Keratinocyte (primary cell): ENCODE measurements at regions not wholly inside any gene's neighbourhood (a gene's known extent, or its start where the extent isn't known, plus 50 kb on each side); places are given as distances from the start of the nearest gene placed in this dataset.

Experiments
- EZH2 ChIP-seq: IDR thresholded peaks from one replicate; pipeline ENCODE4 v1.6.1; 2012; ENCODE audit warnings: inconsistent platforms, mild to moderate bottlenecking, low read length, moderate library complexity
- TF ChIP-seq, protein P1 (sequence below), 3 experiments: IDR thresholded peaks in 1 of 3; conservative IDR thresholded peaks in 1 of 3; optimal IDR thresholded peaks in 1 of 3; 2 replicates in 2 of 3; 3 replicates in 1 of 3; pipeline versions ENCODE3 to v1.5.1; 2011; ENCODE audit warnings: low read length in 3 of 3, mild to moderate bottlenecking in 3 of 3, moderate library complexity in 2 of 3, control low read depth in 1 of 3, inconsistent platforms in 1 of 3; ENCODE audit not compliant: insufficient read depth in 2 of 3; ENCODE audit errors: extremely low read depth in 1 of 3

DNA sequence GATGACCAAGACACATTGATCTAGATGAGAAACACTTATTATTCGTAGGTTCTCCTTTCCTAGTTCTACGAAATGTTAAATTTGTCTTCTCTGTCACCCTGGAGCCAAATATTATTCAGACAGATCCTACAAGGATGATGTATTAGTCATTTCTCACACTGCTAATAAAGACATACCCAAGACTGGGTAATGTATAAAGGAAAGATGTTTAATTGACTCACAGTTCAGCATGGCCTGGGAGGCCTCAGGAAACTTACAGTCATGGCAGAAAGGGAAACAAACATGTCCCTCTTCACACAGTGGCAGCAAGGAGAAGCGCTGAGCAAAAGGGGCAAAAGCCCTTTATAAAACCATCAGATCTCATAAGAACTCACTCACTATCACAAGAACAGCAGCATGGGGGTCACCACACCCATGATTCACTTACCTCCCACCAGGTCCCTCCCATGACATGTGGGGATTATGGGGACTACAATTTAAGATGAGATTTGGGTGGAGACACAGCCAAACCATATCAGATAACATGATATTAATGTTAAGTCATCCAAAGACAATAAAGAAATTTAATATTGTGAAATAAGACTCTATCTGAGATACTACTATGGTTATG, 1248.8 kb upstream of the SLC10A2 start:
- TF ChIP-seq, protein P1, sequence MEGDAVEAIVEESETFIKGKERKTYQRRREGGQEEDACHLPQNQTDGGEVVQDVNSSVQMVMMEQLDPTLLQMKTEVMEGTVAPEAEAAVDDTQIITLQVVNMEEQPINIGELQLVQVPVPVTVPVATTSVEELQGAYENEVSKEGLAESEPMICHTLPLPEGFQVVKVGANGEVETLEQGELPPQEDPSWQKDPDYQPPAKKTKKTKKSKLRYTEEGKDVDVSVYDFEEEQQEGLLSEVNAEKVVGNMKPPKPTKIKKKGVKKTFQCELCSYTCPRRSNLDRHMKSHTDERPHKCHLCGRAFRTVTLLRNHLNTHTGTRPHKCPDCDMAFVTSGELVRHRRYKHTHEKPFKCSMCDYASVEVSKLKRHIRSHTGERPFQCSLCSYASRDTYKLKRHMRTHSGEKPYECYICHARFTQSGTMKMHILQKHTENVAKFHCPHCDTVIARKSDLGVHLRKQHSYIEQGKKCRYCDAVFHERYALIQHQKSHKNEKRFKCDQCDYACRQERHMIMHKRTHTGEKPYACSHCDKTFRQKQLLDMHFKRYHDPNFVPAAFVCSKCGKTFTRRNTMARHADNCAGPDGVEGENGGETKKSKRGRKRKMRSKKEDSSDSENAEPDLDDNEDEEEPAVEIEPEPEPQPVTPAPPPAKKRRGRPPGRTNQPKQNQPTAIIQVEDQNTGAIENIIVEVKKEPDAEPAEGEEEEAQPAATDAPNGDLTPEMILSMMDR (optimal IDR thresholded peaks at IDR 0.05 in 1 of 3, IDR thresholded peaks at IDR 0.05 in 1 of 3, conservative IDR thresholded peaks at IDR 0.05 in 1 of 3; ENCODE audit: extremely low read depth in 1 of 3, insufficient read depth in 2 of 3, low read length in 3 of 3), result no peak
- TF ChIP-seq EZH2, result no peak
